ENCODE measurements at regions not wholly inside any gene's neighbourhood (a gene's known extent, or its start where the extent isn't known, plus 50 kb on each side); places are given as distances from the start of the nearest gene placed in this dataset.

- TF ChIP-seq, protein P1, sequence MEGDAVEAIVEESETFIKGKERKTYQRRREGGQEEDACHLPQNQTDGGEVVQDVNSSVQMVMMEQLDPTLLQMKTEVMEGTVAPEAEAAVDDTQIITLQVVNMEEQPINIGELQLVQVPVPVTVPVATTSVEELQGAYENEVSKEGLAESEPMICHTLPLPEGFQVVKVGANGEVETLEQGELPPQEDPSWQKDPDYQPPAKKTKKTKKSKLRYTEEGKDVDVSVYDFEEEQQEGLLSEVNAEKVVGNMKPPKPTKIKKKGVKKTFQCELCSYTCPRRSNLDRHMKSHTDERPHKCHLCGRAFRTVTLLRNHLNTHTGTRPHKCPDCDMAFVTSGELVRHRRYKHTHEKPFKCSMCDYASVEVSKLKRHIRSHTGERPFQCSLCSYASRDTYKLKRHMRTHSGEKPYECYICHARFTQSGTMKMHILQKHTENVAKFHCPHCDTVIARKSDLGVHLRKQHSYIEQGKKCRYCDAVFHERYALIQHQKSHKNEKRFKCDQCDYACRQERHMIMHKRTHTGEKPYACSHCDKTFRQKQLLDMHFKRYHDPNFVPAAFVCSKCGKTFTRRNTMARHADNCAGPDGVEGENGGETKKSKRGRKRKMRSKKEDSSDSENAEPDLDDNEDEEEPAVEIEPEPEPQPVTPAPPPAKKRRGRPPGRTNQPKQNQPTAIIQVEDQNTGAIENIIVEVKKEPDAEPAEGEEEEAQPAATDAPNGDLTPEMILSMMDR (IDR thresholded peaks at IDR 0.05), result no peak
- no peak for TF ChIP-seq POLR2AphosphoS5 (IDR thresholded peaks at IDR 0.05; ENCODE audit: insufficient read depth in 1 of 2, low read depth in 1 of 2)
Measured at GRCh38 chr3:144643771-144644198, 672.2 kb downstream of the DIPK2A start.
